Left ventricle myocardium inferior (tissue), 1 donor: ENCODE measurements at regions not wholly inside any gene's neighbourhood (a gene's known extent, or its start where the extent isn't known, plus 50 kb on each side); places are given as distances from the start of the nearest gene placed in this dataset.
"Not testable (repeated sequence)": the region's sequence is repeated elsewhere in the genome, so short reads cannot be mapped to it uniquely, and the experiment has no call there.

Experiments
- DNase-seq: peaks from one replicate; pipeline ENCODE4 v3.0.0-alpha.2; 2020
- H3K27ac ChIP-seq: fragments of 200-600 bp; replicated peaks from 2 replicates; pipeline ENCODE4 v1.8.0; 2021
- H3K27me3 ChIP-seq: fragments of 200-600 bp; 2 replicates; pipeline ENCODE4 v1.8.0; 2021; ENCODE audit warnings: low read depth
- H3K36me3 ChIP-seq: fragments of 200-600 bp; 2 replicates; pipeline ENCODE4 v1.8.0; 2021
- H3K4me1 ChIP-seq: fragments of 200-600 bp; 2 replicates; pipeline ENCODE4 v1.8.0; 2021
- H3K4me3 ChIP-seq: fragments of 200-600 bp; 2 replicates; pipeline ENCODE4 v1.8.0; 2021; ENCODE audit warnings: mild to moderate bottlenecking, moderate library complexity
- H3K9me3 ChIP-seq: fragments of 200-600 bp; replicated peaks from 2 replicates; pipeline ENCODE4 v1.8.0; 2021
- intact Hi-C: fragments of 100-400 bp; cut with micrococcal nuclease; formaldehyde crosslinking; loops from one replicate; pipeline ENCODE4 v1.11.0; 2022
- TF ChIP-seq, protein P1 (sequence below): fragments of 200-600 bp; IDR thresholded peaks from 2 replicates; pipeline ENCODE4 v1.8.0; 2021; ENCODE audit warnings: antibody characterized with exemption, mild to moderate bottlenecking, borderline replicate concordance
- donor health status: DM: no; HTN: yes; CAD: no; lungs with severe emphysema.

DNA sequence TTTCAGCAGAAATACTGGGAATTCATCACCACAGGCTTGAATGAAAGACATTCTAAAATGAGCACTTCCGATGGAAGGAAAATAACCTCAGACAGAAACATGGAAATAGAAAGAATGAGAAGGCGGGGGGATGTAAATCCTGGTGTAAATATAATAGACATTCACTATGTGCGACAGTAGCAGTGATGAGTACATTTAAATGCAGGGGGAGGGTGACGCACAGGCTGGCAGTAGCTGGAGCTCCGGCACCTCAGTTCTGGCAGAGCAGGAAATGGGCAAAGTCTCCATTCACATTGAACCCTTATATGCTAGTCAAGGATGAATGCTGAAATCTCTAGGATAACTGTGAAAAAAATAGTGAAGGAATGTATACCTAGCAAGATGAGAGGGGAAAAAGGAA, 172.7 kb upstream of the C14orf180 start:
- Histone ChIP-seq H3K4me1 (no peaks in the 10 kb centered on the region), H3K9me3 (peaks cover 16% of the 10 kb centered on the region), H3K36me3 (no peaks in the 10 kb centered on the region), H3K4me3 (no peak overlapping the region), H3K27me3 (peaks cover 7% of the 10 kb centered on the region), H3K27ac (no peak overlapping the region)
- TF ChIP-seq, protein P1, sequence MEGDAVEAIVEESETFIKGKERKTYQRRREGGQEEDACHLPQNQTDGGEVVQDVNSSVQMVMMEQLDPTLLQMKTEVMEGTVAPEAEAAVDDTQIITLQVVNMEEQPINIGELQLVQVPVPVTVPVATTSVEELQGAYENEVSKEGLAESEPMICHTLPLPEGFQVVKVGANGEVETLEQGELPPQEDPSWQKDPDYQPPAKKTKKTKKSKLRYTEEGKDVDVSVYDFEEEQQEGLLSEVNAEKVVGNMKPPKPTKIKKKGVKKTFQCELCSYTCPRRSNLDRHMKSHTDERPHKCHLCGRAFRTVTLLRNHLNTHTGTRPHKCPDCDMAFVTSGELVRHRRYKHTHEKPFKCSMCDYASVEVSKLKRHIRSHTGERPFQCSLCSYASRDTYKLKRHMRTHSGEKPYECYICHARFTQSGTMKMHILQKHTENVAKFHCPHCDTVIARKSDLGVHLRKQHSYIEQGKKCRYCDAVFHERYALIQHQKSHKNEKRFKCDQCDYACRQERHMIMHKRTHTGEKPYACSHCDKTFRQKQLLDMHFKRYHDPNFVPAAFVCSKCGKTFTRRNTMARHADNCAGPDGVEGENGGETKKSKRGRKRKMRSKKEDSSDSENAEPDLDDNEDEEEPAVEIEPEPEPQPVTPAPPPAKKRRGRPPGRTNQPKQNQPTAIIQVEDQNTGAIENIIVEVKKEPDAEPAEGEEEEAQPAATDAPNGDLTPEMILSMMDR, result no peak
- intact Hi-C loops, result no loop called here
- DNase-seq, result no peak

DNA sequence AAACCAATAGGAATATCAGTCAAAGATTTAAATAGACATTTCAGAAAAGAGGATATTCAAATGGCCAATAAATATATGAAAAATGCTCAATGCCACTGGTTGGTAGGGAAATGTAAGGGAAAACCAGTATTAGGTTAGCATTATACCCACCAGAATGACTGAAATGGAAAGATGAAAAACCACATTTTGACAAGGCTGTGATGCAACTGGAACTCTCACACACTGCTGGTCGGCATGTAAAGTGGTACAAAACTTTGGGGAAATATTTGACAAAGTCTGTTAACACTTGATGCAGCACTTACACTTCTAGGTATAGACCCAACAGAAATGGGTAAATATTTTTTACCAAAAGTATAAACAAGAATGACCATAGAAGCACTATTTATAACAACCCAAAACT, 163.2 kb upstream of the C14orf180 start:
- no peak for DNase-seq
- Histone ChIP-seq H3K9me3 (no peaks in the 10 kb centered on the region), H3K27me3 (peaks cover 5% of the 10 kb centered on the region), H3K27ac (no peak overlapping the region), H3K36me3 (no peaks in the 10 kb centered on the region), H3K4me1 (no peaks in the 10 kb centered on the region), H3K4me3 (no peak overlapping the region)
- intact Hi-C loops, result no loop called here
- TF ChIP-seq, protein P1, result no peak

DNA sequence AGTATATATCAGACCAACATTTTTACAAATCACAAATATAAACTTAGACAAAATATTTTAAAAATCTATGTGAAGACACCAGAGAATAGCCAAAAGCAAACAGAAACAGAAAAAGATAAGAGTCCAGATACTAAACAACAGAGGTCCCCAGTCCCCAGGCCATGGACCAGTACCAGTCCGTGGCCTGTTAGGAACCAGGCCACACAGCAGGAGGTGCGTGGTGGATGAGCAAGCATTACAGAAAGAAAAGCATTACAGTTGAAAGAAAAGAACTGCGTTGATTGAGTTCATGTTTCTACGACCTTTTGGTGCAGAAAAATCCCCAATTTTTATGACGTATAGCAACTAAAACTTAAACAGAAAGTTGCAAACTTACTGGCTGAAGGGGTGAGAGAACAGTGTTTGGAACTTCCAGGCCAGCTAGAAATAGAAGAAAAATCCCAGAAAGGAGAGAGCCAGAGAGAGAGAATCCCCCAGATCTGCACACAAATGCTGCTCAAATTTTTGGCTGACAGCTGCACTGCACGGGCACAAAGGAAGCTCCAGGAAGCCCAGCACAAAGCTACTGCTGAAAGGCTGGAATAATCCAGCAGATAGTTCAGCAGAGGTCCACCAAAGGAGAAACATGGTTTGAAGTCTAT, 159.6 kb upstream of the C14orf180 start:
- DNase-seq, result no peak
- Histone ChIP-seq H3K4me1 (peaks cover 9% of the 10 kb centered on the region), H3K36me3 (no peaks in the 10 kb centered on the region), H3K27me3 (peaks cover 11% of the 10 kb centered on the region), H3K27ac (no peak overlapping the region), H3K4me3 (no peak overlapping the region), H3K9me3 (no peaks in the 10 kb centered on the region)
- intact Hi-C loops, result no loop called here
- TF ChIP-seq, protein P1, result no peak

DNA sequence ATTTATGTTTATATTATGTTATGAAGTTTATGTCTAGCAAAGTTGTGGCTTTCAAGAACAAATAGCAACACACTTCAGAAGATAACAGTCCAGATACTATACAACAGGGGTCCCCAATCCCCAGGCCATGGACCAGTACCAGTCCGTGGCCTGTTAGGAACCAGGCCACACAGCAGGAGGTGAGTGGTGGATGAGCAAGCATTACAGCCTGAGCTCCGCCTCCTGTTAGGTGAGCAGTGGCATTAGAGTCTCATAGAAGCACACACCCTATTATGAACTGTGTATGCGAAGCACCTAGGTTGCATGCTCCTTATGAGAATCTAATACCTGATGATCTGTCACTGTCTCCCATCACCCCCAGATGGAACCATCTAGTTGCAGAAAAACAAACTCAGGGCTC, 159.0 kb upstream of the C14orf180 start:
- intact Hi-C loops, result not testable (repeated sequence)

DNA sequence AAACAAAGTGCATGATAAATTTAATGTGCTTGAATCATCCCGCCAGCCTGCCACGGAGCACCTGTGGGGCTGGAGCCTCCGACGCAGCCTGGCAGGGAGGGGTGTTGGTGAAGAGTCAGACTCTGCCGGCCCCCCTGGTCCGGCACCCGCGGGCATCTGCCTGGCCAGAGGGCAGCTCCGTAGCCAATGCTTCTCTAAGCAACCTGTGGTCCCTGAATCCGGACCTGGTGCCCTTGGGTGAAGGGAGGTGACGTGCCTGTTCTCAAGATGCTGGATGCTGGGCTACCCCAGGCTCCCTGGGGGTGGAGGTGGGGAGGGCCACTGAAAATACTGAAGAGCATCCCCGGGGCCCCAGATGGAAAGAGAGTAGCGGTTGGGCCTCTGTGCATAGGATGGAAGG, 158.6 kb upstream of the C14orf180 start:
- peaks cover 9% of the 10 kb centered on the region for H3K27me3 ChIP-seq
- H3K9me3 ChIP-seq, result no peaks in the 10 kb centered on the region
- H3K36me3 ChIP-seq, result no peaks in the 10 kb centered on the region
- no peak overlapping the region for H3K4me3 ChIP-seq
- H3K4me1 ChIP-seq, result peaks cover 10% of the 10 kb centered on the region
- DNase-seq, result no peak
- H3K27ac ChIP-seq, result no peak overlapping the region
- intact Hi-C loops, result no loop called here
- TF ChIP-seq, protein P1, result no peak

More for the DNA sequence above, 159.0 kb upstream of the C14orf180 start:
- not testable (repeated sequence) for H3K4me3 ChIP-seq, H3K4me1 ChIP-seq, DNase-seq, H3K36me3 ChIP-seq, H3K27ac ChIP-seq, H3K9me3 ChIP-seq
- H3K27me3 ChIP-seq, result peaks cover 11% of the 10 kb centered on the region

DNA sequence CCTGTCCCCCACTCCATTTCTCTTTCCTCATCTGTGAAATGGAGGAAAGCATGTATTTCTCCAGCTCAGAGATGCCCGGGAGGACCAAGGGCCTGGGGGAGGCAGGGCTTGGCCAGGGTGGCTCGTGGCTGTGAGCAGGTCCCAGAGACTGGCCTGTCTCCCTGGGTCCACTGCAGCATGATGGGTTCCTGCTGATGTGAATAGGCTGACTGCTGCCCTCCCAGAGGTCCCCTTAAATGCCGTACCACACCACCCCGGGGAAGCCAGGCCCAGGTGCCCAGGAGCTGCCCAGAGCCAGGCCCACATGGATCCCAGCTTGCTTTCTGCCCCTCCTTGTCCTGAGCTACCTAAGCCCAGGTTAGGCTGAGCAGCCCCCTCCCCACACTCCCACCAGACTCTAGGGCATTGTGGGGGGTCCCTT, 158.2 kb upstream of the C14orf180 start:
- intact Hi-C loops, result no loop called here
- no peak for DNase-seq
- H3K27me3 ChIP-seq, result peaks cover 5% of the 10 kb centered on the region
- no peaks in the 10 kb centered on the region for H3K9me3 ChIP-seq
- H3K36me3 ChIP-seq, result no peaks in the 10 kb centered on the region
- no peak overlapping the region for H3K27ac ChIP-seq
- H3K4me1 ChIP-seq, result peaks cover 10% of the 10 kb centered on the region
- no peak overlapping the region for H3K4me3 ChIP-seq
- TF ChIP-seq, protein P1, result no peak
